Vagina (tissue), 2 donors: ENCODE measurements at regions not wholly inside any gene's neighbourhood (a gene's known extent, or its start where the extent isn't known, plus 50 kb on each side); places are given as distances from the start of the nearest gene placed in this dataset.

Source experiments
- CTCF ChIP-seq, 3 experiments: fragments of 450-650 bp in 2 of 3; fragments of 200-600 bp in 1 of 3; sonication (generic) in 1 of 3; IDR thresholded peaks; one replicate each; pipeline ENCODE4 v1.5.1; 2017 to 2019; ENCODE audit warnings: antibody characterized with exemption in 3 of 3, mild to moderate bottlenecking in 2 of 3, moderate library complexity in 2 of 3
- POLR2A ChIP-seq, 2 donors: fragments of 450-650 bp; IDR thresholded peaks; one replicate each; pipeline ENCODE4 v1.6.1; 2017; ENCODE audit warnings: antibody characterized with exemption in 2 of 2, mild to moderate bottlenecking in 2 of 2, moderate library complexity in 2 of 2
- POLR2AphosphoS5 ChIP-seq, 2 donors: sonication (generic); formaldehyde crosslinking; IDR thresholded peaks; one replicate each; pipeline ENCODE4 v1.9.0; 2017; ENCODE audit warnings: antibody characterized with exemption in 2 of 2, mild to moderate bottlenecking in 2 of 2, low read depth in 1 of 2; ENCODE audit not compliant: insufficient read depth in 1 of 2

DNA sequence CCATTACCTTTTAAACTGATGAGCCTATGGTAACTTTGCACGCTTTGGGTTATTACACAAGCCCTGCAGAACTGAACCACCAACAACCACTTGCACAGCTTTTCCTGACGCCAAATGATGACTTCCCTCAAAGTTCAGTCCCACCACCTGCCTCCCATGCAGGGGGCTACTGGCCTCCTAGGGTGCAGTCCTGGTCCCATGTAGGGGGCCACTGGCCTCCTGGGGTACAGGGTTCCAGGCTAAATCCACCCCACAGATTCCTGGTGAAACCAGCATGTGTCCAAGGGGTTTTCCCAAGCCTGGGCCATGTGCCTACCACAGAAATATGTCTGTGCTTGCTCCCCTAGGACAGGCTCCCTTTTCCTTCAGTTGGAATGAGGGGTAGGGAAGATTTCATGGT is 73.4 kb upstream of the ZNF678 start:
- TF ChIP-seq CTCF (IDR thresholded peaks at IDR 0.05), result no peak
- TF ChIP-seq POLR2A (IDR thresholded peaks at IDR 0.05), result no peak
- no peak for TF ChIP-seq POLR2AphosphoS5 (IDR thresholded peaks at IDR 0.05; ENCODE audit: insufficient read depth in 1 of 2, low read depth in 1 of 2)
